Endothelial cell of umbilical vein (primary cell): ENCODE measurements at regions not wholly inside any gene's neighbourhood (a gene's known extent, or its start where the extent isn't known, plus 50 kb on each side); places are given as distances from the start of the nearest gene placed in this dataset.
"Not testable (repeated sequence)": the region's sequence is repeated elsewhere in the genome, so short reads cannot be mapped to it uniquely, and the experiment has no call there.

Experiments used
- CTCF ChIP-seq, 2 donors: IDR thresholded peaks; 1 replicate in 1 of 2; 2 replicates in 1 of 2; pipeline ENCODE4 v1.5.1; 2011; ENCODE audit warnings: low read length in 2 of 2, mild to moderate bottlenecking in 2 of 2, moderate library complexity in 2 of 2, control low read depth in 1 of 2, inconsistent platforms in 1 of 2, low read depth in 1 of 2; ENCODE audit not compliant: insufficient read depth in 1 of 2; ENCODE audit errors: extremely low read depth in 1 of 2
- JUN ChIP-seq: IDR thresholded peaks from 2 replicates; pipeline ENCODE4 v1.6.1; 2011; ENCODE audit warnings: borderline replicate concordance, low read depth; ENCODE audit not compliant: insufficient read length, insufficient read depth
- POLR2A ChIP-seq: IDR thresholded peaks from 2 replicates; pipeline ENCODE4 v1.6.1; 2012; ENCODE audit warnings: low read depth, mild to moderate bottlenecking, control low read depth, low read length

- TF ChIP-seq CTCF (IDR thresholded peaks at IDR 0.05; ENCODE audit: extremely low read depth in 1 of 2, insufficient read depth in 1 of 2, low read depth in 1 of 2, low read length in 2 of 2); POLR2A; JUN: not testable (repeated sequence)
These were observed 70.7 kb upstream of the ZNF658 start for GRCh38 chr9:66829853-66830252.
